Midbrain (tissue), 1 donor: ENCODE measurements at regions not wholly inside any gene's neighbourhood (a gene's known extent, or its start where the extent isn't known, plus 50 kb on each side); places are given as distances from the start of the nearest gene placed in this dataset.
"Not testable (repeated sequence)": the region's sequence is repeated elsewhere in the genome, so short reads cannot be mapped to it uniquely, and the experiment has no call there.

Experiments
- DNase-seq: peaks from one replicate; lab custom pipeline; 2025; lab: John Stamatoyannopoulos, UW

GRCh38 chr7:110472419-110472818 lies 618.5 kb upstream of the LRRN3 start:
- DNase-seq, result not testable (repeated sequence)

DNA sequence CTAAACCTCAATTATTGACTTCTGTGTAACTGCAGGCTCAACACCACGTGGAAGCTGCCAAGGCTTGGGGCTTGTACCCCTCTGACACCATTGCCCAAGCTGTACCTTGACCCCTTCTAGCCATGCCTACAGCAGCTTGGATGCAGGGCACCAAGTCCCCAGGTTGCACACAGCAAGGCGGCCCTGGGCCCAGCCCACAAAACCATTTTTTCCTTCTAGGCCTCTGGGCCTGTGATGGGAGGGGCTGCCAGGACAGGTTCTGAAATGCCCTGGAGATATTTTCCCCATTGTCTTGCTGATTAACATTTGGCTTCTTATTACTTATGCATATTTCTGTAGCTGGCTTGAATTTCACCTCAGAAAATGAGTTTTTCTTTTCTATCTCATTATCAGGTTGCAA lies 610.0 kb upstream of the LRRN3 start:
- DNase-seq, result no peak

- DNase-seq, result no peak
Observed at GRCh38 chr7:110483553-110483952, 607.4 kb upstream of the LRRN3 start.

GRCh38 chr7:110484356-110484755 lies 606.6 kb upstream of the LRRN3 start:
- no peak for DNase-seq

GRCh38 chr7:110486549-110486948 lies 604.4 kb upstream of the LRRN3 start:
- DNase-seq, result no peak

DNA sequence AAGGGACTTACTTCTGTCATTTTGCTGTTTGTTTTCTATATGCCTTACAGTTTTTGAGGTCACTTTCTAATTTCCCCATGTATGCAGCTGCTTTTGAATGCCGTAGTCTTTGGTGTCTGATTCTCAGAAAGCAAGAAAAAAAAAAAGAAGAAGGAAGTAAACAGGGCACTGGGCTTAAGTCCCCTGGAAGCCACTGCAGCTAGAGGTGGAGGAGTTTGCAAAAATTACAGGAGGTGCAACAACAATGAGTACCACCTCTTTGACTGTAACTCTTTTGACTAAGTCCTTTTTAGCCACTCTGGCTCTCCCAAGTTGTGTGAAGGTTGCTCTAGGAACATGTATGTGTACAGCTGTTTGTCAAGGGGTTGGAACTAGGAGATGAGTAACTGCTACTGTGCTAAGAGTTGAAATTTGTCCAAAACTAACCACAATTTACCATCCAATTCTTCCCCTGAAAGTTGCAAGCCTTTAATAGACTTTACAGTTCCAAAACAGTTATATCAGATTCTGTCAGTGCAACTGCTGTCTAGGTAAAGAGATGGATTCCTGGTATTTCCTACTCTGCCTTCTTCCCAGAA lies 588.0 kb upstream of the LRRN3 start:
- DNase-seq, result no peak

DNA sequence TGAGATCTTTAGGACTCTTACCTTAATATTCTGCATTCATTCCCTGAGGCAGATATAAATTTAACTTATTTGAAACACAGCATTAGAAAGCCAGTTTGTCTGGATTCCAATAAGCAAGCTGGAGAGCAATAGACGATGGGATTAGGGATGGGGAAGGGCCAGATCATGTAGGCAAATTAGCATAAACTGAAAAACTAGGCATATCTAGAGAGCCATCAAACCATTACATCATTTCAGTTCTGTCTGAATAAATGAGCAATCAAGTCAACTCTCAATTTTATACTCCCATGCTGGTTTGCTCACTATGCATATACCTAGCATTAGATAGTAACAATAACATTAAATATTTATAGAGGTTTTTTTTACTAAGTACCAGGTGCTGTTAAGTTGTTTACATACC lies 583.6 kb upstream of the LRRN3 start:
- no peak for DNase-seq

- no peak for DNase-seq
Observed at GRCh38 chr7:110507832-110508231, 583.1 kb upstream of the LRRN3 start.

- DNase-seq, result not testable (repeated sequence)
Observed at GRCh38 chr7:110514975-110515551, 575.9 kb upstream of the LRRN3 start.

DNA sequence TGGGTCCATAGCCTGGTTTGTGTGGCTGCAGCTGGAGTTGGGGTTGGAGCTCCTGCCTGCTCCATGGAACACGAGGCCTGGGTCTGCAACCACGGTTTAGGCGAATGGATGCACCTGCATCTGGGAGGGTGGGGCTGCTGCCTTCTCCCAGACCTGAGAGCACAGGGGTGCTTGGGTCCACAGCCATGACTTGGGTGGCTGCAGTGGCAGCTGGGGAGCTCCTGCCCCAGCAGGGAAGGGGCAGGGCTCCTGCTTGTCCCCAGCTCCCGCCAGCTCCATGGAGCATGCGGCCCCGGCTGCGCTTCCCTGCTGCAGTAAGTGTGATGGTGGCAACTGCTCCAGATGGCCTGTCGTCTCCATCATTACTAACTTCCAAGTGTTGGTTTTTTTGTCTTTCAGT lies 571.1 kb upstream of the LRRN3 start:
- DNase-seq, result no peak

GRCh38 chr7:110521357-110521911 lies 569.5 kb upstream of the LRRN3 start:
- no peak for DNase-seq

GRCh38 chr7:110522061-110522760 lies 568.7 kb upstream of the LRRN3 start:
- no peak for DNase-seq

GRCh38 chr7:110522761-110523200 lies 568.1 kb upstream of the LRRN3 start:
- no peak for DNase-seq

DNA sequence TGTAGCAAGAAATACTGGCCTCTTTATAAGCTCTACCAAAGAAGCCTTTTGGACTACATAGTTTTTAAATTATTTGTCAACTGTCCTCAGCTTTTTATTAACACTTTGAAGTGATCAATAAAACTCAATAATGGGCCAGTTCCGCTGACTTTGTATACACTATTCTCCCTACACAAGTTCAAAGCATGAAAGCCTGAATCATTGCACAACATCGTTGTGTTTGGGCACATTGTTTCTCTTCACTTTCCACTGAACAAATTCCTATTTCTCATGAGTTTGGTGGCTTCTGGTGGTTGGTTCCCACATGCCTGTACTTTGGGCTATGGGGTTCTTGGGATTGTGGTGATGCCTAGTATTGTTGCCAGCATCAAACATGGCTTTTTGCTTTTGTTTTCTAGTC lies 561.8 kb upstream of the LRRN3 start:
- DNase-seq, result no peak

- DNase-seq, result no peak
Observed at GRCh38 chr7:110531186-110531585, 559.7 kb upstream of the LRRN3 start.

- DNase-seq, result no peak
Observed at GRCh38 chr7:110534241-110534931, 556.5 kb upstream of the LRRN3 start.

DNA sequence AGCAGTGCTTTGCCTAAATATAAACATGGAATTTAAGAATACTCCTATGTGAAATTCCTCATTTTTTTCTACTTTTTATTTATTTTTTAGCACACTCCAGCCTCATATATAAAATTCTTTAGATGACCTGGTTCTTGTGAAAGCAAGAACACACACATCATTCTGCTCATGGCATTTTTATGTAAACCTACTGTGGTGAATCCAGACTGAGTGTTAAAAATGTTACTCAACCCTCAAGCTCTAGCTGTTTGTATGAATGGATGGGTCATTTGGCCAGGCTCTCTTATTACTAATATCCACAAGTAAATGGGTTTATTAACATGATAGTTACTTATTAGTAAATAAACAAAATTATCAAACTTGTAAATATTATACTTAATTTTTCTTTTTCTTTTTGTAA lies 551.7 kb upstream of the LRRN3 start:
- no peak for DNase-seq

DNA sequence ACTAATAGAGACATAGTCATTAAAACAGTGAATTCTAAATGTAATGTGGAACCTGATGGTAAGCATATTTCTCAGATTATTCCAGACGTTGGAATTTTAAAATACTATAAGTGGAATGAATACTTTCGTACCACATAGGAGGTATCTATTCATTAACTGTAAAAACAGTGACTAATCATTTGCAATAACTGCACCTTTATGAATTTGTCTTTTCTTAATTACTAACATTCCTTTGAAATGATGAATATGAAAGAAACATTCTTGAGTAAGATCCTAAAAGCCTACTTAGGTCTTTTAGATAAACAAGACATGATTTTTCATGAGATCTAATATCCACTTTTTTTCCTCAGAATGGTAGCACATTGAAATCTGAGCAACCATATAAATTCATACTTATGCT lies 549.0 kb upstream of the LRRN3 start:
- no peak for DNase-seq

- no peak for DNase-seq
Observed at GRCh38 chr7:110544194-110544593, 546.7 kb upstream of the LRRN3 start.

DNA sequence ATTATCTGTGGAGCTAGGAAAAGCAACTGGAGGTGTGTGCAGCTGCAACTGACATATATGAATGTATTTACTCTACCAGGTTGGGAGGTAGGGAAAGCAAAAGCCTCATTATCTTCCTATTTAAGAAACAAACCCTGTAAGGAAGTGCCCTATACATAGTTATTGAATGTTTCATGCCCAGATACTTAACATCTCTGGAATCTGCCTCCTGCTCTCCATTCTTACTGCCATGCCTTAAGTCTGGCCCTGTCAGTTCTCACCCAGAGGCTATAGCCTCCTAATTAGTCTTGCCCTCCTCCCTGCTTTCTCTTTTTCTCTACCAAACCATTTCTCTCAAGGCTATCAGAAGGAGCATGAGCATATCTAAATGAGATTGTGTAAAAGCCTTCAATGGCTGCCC lies 542.6 kb upstream of the LRRN3 start:
- DNase-seq, result no peak

- DNase-seq, result no peak
Observed at GRCh38 chr7:110557136-110557535, 533.8 kb upstream of the LRRN3 start.

- DNase-seq, result not testable (repeated sequence)
Observed at GRCh38 chr7:110563286-110563685, 527.6 kb upstream of the LRRN3 start.

GRCh38 chr7:110564246-110564645 lies 526.7 kb upstream of the LRRN3 start:
- no peak for DNase-seq
